HG03575 (cell line): ENCODE measurements at regions not wholly inside any gene's neighbourhood (a gene's known extent, or its start where the extent isn't known, plus 50 kb on each side); places are given as distances from the start of the nearest gene placed in this dataset.

Experiments
- ATAC-seq: cut with Tn5 transposase; IDR thresholded peaks from one replicate; pipeline ENCODE4 v1.9.1; 2021; ENCODE audit not compliant: unreplicated experiment, insufficient number of reproducible peaks, low FRiP score; ENCODE audit errors: extremely low read depth

GRCh38 chr5:50962934-50963872 lies 296.8 kb downstream of the PARP8 start:
- ATAC-seq = peak; percentile 73

- ATAC-seq = no peak
Measured at GRCh38 chr5:50963971-50964745, 297.7 kb downstream of the PARP8 start.

DNA sequence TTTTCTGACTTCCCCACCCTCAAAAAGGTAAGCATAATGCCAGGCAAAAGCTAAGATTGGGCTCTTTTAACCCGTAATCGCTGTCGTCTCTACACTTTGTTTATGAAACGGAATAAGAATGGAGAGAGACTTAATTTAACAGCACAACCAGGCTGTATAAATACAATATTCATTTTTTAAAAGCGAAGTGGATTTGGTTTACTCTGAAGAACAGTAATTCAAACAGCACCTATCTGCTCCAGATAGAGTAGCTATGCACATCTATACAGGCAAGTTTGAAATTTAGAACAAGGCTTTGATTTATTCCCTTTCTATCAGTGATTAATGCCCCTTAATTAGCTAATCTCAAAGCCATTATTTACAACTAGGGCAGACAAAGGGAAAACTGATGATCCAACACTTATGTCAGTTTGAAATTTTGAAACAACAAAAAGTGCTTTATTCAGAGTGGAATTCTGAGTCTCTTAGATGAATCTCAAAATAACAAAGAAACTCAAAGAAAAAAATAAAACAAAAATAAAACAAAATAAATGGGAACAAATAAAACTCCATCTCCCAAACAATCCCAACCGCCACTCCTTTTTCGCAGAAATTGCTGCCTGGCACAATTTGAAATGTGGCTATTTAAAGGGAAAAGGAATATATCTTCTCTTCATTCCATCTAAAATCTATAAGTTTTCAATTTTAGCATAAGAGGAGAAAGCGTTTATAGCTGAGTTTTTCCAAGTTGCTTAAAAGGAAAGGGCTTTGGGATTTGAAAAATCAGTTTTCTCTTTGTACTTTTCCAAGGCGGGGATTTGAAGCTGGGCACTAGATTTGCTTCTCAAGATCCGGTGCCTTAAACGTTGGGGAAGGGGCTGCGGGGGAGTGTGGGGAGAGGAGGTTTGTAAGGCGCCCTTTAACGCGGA lies 298.6 kb downstream of the PARP8 start:
- ATAC-seq = no peak

DNA sequence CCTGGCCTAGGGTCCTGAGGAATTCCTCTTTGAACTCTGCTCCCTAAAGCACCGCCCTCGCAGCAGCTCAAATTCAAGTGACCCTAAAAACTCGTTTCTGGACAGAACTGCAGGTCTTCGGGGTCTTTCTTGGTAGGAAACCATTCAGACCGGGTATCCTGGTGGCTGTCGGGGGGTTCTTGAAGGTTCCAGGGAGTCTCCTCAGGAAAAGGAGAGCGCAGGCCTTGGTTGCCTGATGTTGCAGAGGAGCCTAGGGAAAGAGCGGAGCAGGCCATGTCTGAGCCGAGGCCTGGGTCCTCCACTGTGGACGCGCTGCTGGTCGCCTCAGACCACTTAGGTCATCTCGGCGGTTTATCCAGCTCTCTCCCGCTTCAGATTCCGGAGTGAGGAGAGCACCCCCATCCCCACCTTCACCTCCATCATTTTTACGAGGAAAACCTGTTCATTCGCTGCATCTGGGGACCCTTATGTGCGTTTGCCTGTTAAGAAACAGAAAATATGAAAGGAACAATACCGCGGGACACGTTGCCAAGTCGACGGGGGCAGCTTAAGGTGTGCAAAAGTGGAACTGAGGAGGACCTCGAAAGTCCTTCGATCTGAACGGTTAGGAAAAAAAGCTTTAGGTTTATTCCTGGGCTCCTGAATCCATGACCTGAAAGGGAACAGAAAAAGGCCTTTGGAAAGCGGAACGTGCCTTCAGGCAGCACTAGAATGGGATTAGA lies 299.4 kb downstream of the PARP8 start:
- ATAC-seq = no peak

- ATAC-seq = no peak
Measured at GRCh38 chr5:50967009-50967562, 300.6 kb downstream of the PARP8 start.

DNA sequence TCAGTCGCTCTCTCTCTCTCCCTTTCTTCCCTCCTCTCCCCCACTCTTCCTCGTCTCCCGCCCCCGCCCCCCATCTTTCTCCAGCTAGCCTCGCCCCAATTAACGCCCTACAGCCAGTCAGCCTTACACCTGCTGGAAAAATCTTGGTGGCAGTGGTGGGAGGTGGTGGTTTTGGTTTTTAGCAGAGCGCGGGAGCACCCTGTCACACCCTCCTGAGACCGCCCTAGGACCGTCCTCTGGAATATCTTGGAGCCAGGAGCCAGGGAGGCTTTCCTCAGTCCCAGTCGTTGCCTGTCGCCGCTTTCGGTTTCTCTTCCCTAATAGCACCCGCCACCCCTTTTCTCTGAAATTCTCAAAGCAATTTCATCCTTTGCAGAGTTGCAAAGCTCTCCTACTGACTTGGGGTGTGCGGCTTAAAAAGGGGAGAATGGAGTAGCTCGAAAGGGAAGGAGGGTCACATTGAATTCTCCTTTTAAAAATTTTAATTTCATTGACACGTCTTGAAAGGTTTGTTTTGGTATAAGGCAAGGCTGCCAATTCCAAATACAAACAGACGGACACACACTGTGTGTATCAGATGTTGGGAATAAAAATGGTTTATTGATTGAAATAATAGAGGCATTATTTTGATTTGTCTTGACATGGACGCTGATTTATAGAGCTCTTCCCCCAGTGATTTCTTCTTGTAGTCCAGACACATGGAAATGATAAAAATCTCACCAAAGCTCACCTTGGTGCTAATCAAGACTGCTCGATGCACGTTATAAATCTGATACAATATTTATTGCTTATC lies 301.3 kb downstream of the PARP8 start:
- no peak for ATAC-seq

DNA sequence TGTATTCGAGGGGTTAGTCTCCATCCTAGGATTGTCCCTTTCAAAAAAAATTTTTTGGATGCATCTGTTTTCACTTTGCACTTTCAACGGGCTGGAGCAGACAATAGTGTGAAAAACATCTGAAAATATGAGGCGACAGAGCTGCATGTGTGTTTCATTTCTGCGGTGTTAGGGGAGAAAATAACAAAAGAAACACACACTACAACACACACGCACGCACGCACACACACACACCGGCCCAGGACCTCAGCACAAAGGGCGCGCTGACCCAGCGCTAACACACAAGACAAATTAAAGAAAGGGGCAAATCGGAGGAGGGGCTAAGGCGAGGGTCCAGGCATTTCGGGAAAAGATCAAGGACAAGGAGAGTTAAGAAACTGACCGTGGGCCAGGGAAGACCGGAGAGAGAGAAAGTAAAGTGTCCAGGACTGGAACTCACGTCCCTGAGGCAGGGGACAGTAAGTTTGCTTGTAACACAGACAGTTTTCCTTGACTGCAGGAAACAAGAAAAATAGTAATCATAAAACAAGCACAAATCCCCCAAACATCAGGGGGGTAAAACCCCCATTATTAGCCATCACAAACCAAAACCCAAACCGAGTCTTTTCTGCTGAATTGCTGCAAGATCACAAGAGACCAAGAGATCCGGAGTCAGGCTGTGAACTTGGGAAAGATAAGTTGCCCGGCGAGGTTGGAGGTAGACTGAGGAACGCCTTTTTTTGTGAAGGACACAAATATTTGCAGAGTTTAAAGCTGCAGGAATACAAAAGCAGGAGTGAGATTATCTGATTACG lies 302.1 kb downstream of the PARP8 start:
- ATAC-seq = no peak

GRCh38 chr5:50969151-50970031 lies 303.0 kb downstream of the PARP8 start:
- ATAC-seq = no peak

DNA sequence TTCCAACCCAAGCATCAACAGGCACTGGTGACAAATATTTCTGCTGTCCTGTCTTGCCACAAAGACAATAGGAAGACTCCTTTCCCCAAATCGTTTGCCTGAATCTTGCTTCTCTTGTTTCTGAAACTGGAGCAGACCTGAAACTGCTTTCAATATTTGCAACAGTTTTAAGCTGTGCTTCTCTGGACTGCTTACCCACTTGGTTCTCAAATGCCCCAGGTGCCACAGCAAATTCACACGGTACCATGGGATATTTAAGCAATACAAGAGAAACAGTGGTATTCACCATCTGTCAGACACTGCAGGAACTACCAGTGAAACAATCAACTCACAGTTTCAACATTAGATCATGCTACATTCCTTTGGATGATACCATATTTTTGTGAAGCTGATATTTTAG lies 309.4 kb downstream of the PARP8 start:
- no peak for ATAC-seq

DNA sequence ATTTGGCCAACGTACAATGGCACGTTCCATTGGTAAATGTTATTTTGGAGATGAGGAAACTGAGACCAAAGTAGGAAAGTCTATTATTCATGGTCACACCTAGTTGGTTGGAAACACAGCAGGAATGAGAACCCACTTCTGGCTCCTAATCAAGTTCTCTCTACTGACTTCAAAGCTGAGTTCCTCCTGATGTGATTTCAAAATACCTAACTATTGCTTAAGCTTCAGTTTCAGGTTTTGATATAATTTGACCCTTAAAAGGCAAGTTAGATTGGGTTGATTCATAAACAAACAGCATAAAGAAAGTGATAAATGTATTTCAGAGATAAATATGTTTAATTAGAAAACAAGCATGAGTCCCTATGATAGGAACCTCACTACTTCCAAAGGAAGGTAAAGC lies 312.5 kb downstream of the PARP8 start:
- no peak for ATAC-seq

DNA sequence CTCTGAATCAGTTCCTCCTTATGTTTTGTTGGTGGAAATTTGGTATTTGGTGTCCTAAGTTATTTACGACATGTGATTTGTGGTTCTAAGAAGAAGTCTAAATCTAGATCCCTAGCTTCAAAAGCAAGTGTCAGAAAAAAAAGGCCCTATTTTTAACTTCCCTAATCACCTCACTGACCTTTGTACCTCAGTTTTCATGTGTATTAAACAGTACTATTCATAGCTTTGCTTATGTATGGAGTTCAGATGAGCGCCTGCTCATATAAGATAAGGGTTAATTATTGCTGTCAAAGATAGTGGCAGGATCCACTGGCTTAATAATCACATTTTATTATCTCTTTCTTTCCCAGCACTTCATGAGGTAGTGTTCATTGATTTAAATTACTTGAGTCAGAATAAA lies 318.2 kb downstream of the PARP8 start:
- ATAC-seq = no peak

DNA sequence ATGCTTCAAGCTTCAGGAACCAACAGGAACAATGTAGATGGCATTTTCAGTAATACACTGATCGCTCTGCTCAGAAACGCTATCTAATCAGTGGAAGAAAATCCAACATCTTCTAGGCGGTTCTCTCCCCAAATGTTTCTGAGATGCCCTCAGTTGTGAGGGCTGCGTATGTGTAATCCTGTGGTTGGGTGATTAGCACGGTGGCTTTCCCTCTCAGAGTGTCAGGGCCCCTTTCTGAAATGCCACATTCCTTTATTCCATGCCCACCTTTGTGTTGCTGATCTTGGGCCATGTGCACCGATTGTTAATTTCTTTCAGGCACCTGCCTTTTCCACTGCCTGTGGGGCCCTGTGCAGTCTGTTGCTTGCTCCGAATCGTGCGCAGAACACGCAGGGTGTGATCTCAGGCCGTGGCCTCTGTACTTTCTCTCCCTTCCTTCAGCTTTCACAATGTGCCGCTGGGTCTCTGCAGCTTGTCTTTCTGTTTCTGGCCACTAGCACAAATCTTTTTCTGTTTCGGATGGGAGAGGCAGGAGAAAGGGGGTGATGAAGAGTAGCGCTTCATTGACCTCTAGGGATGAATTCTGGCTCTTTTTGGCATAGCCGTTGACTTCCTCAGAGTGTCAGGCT lies 324.0 kb downstream of the PARP8 start:
- ATAC-seq = no peak

GRCh38 chr5:50995285-50995942 lies 329.0 kb downstream of the PARP8 start:
- no peak for ATAC-seq

DNA sequence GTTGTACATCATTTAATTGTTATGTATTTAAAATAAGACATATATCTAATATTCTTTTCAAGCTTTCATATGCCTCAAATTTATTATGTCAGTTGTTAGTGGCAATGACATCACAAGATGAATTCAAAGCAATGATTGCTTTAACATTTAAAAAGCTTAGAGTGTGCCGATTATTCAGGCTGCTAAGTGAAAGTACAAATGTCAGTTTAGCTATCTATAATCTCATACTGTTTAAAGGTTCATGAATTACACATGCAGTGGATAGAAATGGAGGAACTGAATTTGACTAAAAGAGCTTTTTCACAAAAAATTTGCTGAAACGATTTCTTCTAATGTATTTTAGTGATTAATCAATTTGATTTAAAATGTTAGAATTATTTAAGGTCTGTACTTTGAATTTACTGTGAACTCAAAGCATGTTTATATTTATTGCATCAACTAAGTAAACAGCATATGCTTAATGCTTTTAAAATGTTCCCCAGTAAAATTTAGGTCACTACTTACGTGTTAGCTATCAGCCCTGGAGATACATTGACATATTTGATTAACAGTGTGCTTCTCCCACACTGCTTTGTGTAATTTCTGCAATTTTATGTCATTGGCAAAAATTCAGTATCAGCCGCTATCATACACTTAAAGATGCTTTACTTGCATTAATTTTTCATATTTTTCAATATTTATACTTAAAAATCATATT lies 334.9 kb downstream of the PARP8 start:
- ATAC-seq = no peak
